CD14-positive monocyte (primary cell): ENCODE measurements at regions not wholly inside any gene's neighbourhood (a gene's known extent, or its start where the extent isn't known, plus 50 kb on each side); places are given as distances from the start of the nearest gene placed in this dataset.
A peak's percentile ranks its signal among the peaks of the same experiment; 100 is the strongest.

ENCODE experiments used
- DNase-seq, 3 donors: peaks; one replicate each; pipeline ENCODE4 v3.0.0-alpha.2; 2011 to 2022
- H2AFZ ChIP-seq: 2 replicates; pipeline ENCODE4 v1.6.0; 2012; ENCODE audit warnings: mild to moderate bottlenecking, low read depth, low read length, inconsistent platforms; ENCODE audit not compliant: insufficient read depth, poor library complexity, severe bottlenecking
- H3K27ac ChIP-seq, 2 donors: 1 replicate in 1 of 2; 2 replicates in 1 of 2; pipeline ENCODE4 v1.5.1; 2012 to 2013; ENCODE audit warnings: low read length in 2 of 2, control low read depth in 1 of 2, inconsistent platforms in 1 of 2, low read depth in 1 of 2, mild to moderate bottlenecking in 1 of 2
- H3K27me3 ChIP-seq, 2 donors: one replicate each; pipeline versions ENCODE4 v1.6.0 to v1.6.1; 2011 to 2013; ENCODE audit warnings: low read length in 2 of 2; ENCODE audit not compliant: control insufficient read depth in 2 of 2, insufficient read depth in 2 of 2
- H3K36me3 ChIP-seq, 2 donors: replicated peaks in 1 of 2; 1 replicate in 1 of 2; 2 replicates in 1 of 2; pipeline versions ENCODE4 v1.5.1 to v1.6.1; 2012 to 2013; ENCODE audit warnings: low read length in 2 of 2, control low read depth in 1 of 2, inconsistent platforms in 1 of 2, mild to moderate bottlenecking in 1 of 2; ENCODE audit not compliant: insufficient read depth in 2 of 2, control insufficient read depth in 1 of 2
- H3K4me1 ChIP-seq, 2 donors: 1 replicate in 1 of 2; 2 replicates in 1 of 2; pipeline versions ENCODE4 v1.5.1 to v1.6.1; 2012 to 2013; ENCODE audit warnings: low read length in 2 of 2, control low read depth in 1 of 2, inconsistent platforms in 1 of 2, mild to moderate bottlenecking in 1 of 2, moderate library complexity in 1 of 2; ENCODE audit not compliant: insufficient read depth in 2 of 2, control insufficient read depth in 1 of 2
- H3K4me2 ChIP-seq: replicated peaks from 2 replicates; pipeline ENCODE3; 2012; ENCODE audit warnings: low read length, moderate library complexity, mild to moderate bottlenecking; ENCODE audit not compliant: poor library complexity, severe bottlenecking; ENCODE audit errors: extremely low read depth
- H3K4me3 ChIP-seq, 3 experiments: fragments of 200-600 bp in 1 of 3; sonication (generic) in 1 of 3; replicated peaks in 1 of 3; 1 replicate in 2 of 3; 2 replicates in 1 of 3; pipeline ENCODE4 v1.5.1; 2011 to 2013; ENCODE audit warnings: low read length in 3 of 3, mild to moderate bottlenecking in 3 of 3, control low read depth in 2 of 3, low read depth in 2 of 3, inconsistent platforms in 1 of 3, moderate library complexity in 1 of 3
- H3K79me2 ChIP-seq: 2 replicates; pipeline ENCODE4 v1.6.0; 2012; ENCODE audit warnings: mild to moderate bottlenecking, control low read depth, inconsistent platforms, low read length, moderate library complexity; ENCODE audit not compliant: insufficient read depth
- H3K9ac ChIP-seq: 2 replicates; pipeline ENCODE4 v1.6.0; 2017; ENCODE audit warnings: low read length, mild to moderate bottlenecking; ENCODE audit not compliant: insufficient read depth, poor library complexity, severe bottlenecking
- H3K9me3 ChIP-seq, 2 donors: replicated peaks in 1 of 2; 1 replicate in 1 of 2; 2 replicates in 1 of 2; pipeline versions ENCODE4 v1.5.1 to v1.6.1; 2012 to 2013; ENCODE audit warnings: low read length in 2 of 2, control low read depth in 1 of 2; ENCODE audit not compliant: control insufficient read depth in 1 of 2, insufficient read depth in 1 of 2
- H4K20me1 ChIP-seq: 2 replicates; pipeline ENCODE4 v1.6.0; 2012; ENCODE audit warnings: mild to moderate bottlenecking, low read length, control low read depth, moderate library complexity; ENCODE audit not compliant: insufficient read depth
- H3K27ac Mint-ChIP-seq, 7 donors: one replicate each; pipeline ENCODE4 v1.8.0; 2020; ENCODE audit warnings: mild to moderate bottlenecking in 7 of 7, mixed read lengths in 7 of 7, moderate library complexity in 6 of 7, inconsistent platforms in 2 of 7
- H3K27me3 Mint-ChIP-seq, 3 donors: one replicate each; pipeline ENCODE4 v1.8.0; 2021 to 2022; ENCODE audit warnings: low read depth in 3 of 3, mild to moderate bottlenecking in 3 of 3, mixed read lengths in 3 of 3, moderate library complexity in 3 of 3, inconsistent platforms in 1 of 3
- H3K36me3 Mint-ChIP-seq, 2 donors: one replicate each; pipeline ENCODE4 v1.8.0; 2020; ENCODE audit warnings: mixed read lengths in 2 of 2, inconsistent platforms in 1 of 2, mild to moderate bottlenecking in 1 of 2
- H3K4me1 Mint-ChIP-seq: one replicate; pipeline ENCODE4 v1.8.0; 2020; ENCODE audit warnings: mild to moderate bottlenecking, mixed read lengths
- H3K4me3 Mint-ChIP-seq, 2 donors: one replicate each; pipeline ENCODE4 v1.8.0; 2020; ENCODE audit warnings: mild to moderate bottlenecking in 2 of 2, mixed read lengths in 2 of 2, moderate library complexity in 1 of 2
- H3K9me3 Mint-ChIP-seq, 7 donors: one replicate each; pipeline ENCODE4 v1.8.0; 2020 to 2022; ENCODE audit warnings: mixed read lengths in 7 of 7, mild to moderate bottlenecking in 6 of 7, moderate library complexity in 6 of 7, inconsistent platforms in 2 of 7
- WGBS: methylation state at CpG from one replicate; pipeline ENCODE4 v1.1.5; 2013; ENCODE audit warnings: missing lambda C conversion rate; ENCODE audit not compliant: insufficient coverage; 5-methylcytosine and 5-hydroxymethylcytosine counted together
- intact Hi-C, 2 donors: fragments of 100-400 bp; cut with micrococcal nuclease; formaldehyde crosslinking; loops; one replicate each; pipeline versions ENCODE4 v1.15.0 to v1.15.1; 2023
- TF ChIP-seq, protein P1 (sequence below): fragments of 200-600 bp; IDR thresholded peaks from one replicate; pipeline ENCODE4 v1.8.0; 2022; ENCODE audit warnings: antibody characterized with exemption, mild to moderate bottlenecking

DNA sequence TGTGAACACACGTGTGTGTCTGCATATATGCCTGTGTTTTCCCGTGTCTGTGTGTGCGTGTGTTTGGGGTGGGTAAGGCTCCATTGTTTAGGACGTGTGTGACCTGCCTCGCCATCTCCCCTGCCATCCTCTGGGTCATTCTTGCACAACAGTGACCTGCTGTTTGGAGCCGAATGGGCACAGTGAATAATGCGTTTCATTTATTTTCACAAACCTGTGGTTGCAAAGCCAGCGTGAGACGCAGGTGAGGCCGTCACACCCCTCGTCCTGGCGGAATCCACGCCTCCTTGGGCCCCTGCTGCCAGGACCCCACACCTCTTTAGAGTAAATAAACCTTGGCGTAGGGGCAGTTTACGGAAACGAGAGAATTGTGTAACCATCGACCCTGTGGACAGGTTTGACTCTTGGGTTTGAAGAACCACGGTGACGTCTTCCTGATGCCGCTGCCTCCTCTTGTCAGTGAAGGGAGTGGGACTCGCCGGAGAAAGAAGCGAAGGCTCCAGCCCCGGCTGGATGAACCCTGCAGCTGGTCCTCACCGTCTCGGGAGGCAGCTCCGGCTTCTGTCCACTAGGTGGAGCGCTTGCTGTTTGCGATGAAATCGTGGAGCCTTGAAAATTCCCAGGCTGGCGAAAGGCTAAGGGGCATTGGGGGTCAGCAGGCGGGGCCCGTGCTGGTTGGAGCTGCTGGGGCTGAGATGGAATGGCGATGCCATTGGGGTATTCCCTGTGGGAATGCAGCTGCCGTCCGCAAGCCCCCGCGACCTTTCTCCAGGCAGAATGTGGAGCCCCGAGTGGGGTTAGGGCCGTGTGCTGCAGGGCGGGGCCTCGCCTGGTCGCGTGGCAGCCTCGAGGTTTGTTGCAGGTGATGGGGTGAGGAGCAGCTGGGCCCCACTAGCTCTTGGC lies 81.1 kb downstream of the RTP5 start:
- H3K36me3 Mint-ChIP-seq, result no peaks in the 10 kb centered on the region
- Histone ChIP-seq H3K4me1 (no peaks in the 10 kb centered on the region), H3K79me2 (no peaks in the 10 kb centered on the region), H3K4me3 (no peak overlapping the region), H2AFZ (no peak overlapping the region), H3K27ac (no peak overlapping the region), H3K4me2 (no peak overlapping the region), H3K9ac (no peak overlapping the region), H3K27me3 (no peaks in the 10 kb centered on the region), H3K36me3 (no peaks in the 10 kb centered on the region), H3K9me3 (peaks cover 0 to 5% of the 10 kb centered on the region in 2 donors), H4K20me1 (no peaks in the 10 kb centered on the region)
- H3K4me1 Mint-ChIP-seq, result peaks cover 3% of the 10 kb centered on the region
- intact Hi-C loops, result loop anchor here (5.0 kb wide), 2 partner anchors 37 to 142 kb away; no protein-coding TSS in a partner anchor
- TF ChIP-seq, protein P1, sequence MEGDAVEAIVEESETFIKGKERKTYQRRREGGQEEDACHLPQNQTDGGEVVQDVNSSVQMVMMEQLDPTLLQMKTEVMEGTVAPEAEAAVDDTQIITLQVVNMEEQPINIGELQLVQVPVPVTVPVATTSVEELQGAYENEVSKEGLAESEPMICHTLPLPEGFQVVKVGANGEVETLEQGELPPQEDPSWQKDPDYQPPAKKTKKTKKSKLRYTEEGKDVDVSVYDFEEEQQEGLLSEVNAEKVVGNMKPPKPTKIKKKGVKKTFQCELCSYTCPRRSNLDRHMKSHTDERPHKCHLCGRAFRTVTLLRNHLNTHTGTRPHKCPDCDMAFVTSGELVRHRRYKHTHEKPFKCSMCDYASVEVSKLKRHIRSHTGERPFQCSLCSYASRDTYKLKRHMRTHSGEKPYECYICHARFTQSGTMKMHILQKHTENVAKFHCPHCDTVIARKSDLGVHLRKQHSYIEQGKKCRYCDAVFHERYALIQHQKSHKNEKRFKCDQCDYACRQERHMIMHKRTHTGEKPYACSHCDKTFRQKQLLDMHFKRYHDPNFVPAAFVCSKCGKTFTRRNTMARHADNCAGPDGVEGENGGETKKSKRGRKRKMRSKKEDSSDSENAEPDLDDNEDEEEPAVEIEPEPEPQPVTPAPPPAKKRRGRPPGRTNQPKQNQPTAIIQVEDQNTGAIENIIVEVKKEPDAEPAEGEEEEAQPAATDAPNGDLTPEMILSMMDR, result peak; percentile 92
- peaks cover 0 to 8% (median 4%) of the 10 kb centered on the region in 7 donors for H3K9me3 Mint-ChIP-seq
- no peak overlapping the region for H3K27ac Mint-ChIP-seq
- DNase-seq, result peak; percentile 29 to 58 (median 44)
- 47% methylated on average over 35 of the region's 45 CpGs for WGBS
- H3K4me3 Mint-ChIP-seq, result no peak overlapping the region
- peaks cover 0 to 6% (median 3%) of the 10 kb centered on the region in 3 donors for H3K27me3 Mint-ChIP-seq

DNA sequence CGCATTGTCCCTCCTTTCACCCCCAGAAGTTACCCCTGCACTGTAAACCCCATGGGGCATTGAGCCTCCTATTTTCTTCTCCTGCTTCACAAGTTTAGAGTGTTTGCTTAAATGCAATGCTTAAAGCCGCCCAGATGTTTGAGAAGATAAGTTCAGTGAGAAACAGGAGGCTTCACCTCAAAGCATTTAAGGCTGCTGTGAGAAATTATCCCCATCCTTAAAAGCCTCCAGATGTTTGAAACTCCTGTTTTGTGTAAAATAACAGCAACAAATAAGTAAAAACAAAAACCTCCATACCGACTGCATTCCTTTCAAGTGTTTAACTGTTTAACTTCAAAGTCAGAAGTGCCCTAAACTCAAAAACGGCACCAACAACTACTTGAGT lies 81.8 kb downstream of the RTP5 start:
- no peak overlapping the region for H3K9ac ChIP-seq
- intact Hi-C loops, result loop anchor here (5.0 kb wide), 2 partner anchors 36 to 141 kb away; no protein-coding TSS in a partner anchor
- peaks cover 0 to 6% (median 3%) of the 10 kb centered on the region in 3 donors for H3K27me3 Mint-ChIP-seq

More for the DNA sequence above, 81.8 kb downstream of the RTP5 start:
- H3K27me3 ChIP-seq, result no peaks in the 10 kb centered on the region
- no peak overlapping the region for H3K27ac Mint-ChIP-seq
- H3K4me2 ChIP-seq, result no peak overlapping the region
- H3K9me3 ChIP-seq, result peaks cover 0 to 5% of the 10 kb centered on the region in 2 donors
- peaks cover 0 to 6% (median 3%) of the 10 kb centered on the region in 7 donors for H3K9me3 Mint-ChIP-seq
- no peaks in the 10 kb centered on the region for H3K36me3 ChIP-seq
- no peak overlapping the region for H3K27ac ChIP-seq
- H3K4me1 ChIP-seq, result no peaks in the 10 kb centered on the region
- no peaks in the 10 kb centered on the region for H3K79me2 ChIP-seq
- H4K20me1 ChIP-seq, result no peaks in the 10 kb centered on the region
- TF ChIP-seq, protein P1, result no peak
- no CpG with 5 or more reads among the region's 4 CpGs for WGBS
- H3K36me3 Mint-ChIP-seq, result no peaks in the 10 kb centered on the region
- no peak overlapping the region for H3K4me3 ChIP-seq
- H3K4me1 Mint-ChIP-seq, result peaks cover 3% of the 10 kb centered on the region
- H2AFZ ChIP-seq, result no peak overlapping the region
- H3K4me3 Mint-ChIP-seq, result no peak overlapping the region
- no peak for DNase-seq
